DND-41 (cell line): ENCODE measurements at regions not wholly inside any gene's neighbourhood (a gene's known extent, or its start where the extent isn't known, plus 50 kb on each side); places are given as distances from the start of the nearest gene placed in this dataset.

Experiments
- EZH2 ChIP-seq: IDR thresholded peaks from 3 replicates; pipeline ENCODE4 v1.6.1; 2012; ENCODE audit warnings: borderline replicate concordance, low read depth, mild to moderate bottlenecking, moderate library complexity, low read length, inconsistent platforms; ENCODE audit not compliant: severe bottlenecking
- TF ChIP-seq, protein P1 (sequence below): IDR thresholded peaks from 2 replicates; pipeline ENCODE4 v1.5.1; 2012; ENCODE audit warnings: borderline replicate concordance, low read length, moderate library complexity, mild to moderate bottlenecking; ENCODE audit not compliant: poor library complexity, severe bottlenecking; ENCODE audit errors: extremely low read depth

DNA sequence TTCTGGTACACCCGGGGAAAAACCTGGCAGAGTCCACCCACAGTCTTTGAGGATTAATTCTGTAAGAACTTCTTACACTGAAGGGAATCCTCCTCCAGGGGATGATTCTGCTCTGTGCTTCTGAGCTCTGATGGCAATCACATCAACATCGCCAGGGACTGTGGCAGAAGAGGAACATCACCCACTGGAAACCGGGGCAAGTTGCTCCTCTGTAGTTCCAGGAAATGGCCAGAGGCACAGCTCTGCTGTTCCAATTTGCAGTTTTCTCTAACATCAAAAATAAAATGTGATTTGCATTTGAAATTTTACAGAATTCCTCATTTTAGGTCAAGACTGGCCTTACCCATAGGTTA lies 207.6 kb downstream of the DAD1 start:
- TF ChIP-seq, protein P1, sequence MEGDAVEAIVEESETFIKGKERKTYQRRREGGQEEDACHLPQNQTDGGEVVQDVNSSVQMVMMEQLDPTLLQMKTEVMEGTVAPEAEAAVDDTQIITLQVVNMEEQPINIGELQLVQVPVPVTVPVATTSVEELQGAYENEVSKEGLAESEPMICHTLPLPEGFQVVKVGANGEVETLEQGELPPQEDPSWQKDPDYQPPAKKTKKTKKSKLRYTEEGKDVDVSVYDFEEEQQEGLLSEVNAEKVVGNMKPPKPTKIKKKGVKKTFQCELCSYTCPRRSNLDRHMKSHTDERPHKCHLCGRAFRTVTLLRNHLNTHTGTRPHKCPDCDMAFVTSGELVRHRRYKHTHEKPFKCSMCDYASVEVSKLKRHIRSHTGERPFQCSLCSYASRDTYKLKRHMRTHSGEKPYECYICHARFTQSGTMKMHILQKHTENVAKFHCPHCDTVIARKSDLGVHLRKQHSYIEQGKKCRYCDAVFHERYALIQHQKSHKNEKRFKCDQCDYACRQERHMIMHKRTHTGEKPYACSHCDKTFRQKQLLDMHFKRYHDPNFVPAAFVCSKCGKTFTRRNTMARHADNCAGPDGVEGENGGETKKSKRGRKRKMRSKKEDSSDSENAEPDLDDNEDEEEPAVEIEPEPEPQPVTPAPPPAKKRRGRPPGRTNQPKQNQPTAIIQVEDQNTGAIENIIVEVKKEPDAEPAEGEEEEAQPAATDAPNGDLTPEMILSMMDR: no peak
- no peak for TF ChIP-seq EZH2
